GM18505 (cell line): ENCODE measurements at regions not wholly inside any gene's neighbourhood (a gene's known extent, or its start where the extent isn't known, plus 50 kb on each side); places are given as distances from the start of the nearest gene placed in this dataset.

Source experiments
- ATAC-seq: cut with Tn5 transposase; IDR thresholded peaks from one replicate; pipeline ENCODE4 v1.9.1; 2021; ENCODE audit not compliant: unreplicated experiment
- POLR2A ChIP-seq: IDR thresholded peaks from 4 replicates; pipeline ENCODE4 v1.6.1; 2011; ENCODE audit warnings: borderline replicate concordance; ENCODE audit not compliant: insufficient read depth, insufficient read length; ENCODE audit errors: extremely low read depth

DNA sequence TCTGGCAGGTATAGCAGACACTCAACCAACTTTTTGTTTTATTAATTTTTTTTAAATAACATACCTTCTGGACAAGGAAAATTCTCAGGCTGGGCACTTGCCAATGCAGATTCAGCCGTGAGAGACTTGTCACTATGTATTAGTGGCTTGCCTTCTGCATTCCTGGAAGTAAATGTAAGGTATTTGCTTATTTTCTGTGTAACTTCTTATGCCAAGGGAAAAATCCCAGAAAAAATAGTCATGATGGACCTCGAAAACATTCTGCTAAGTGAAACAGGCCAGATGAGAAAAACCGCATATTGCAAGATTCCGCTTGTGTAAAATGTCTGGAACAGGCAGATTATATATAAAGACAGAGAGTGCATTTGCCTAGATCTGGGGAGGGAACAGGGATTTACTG is 260.3 kb upstream of the DAPK1 start:
- TF ChIP-seq POLR2A = no peak

DNA sequence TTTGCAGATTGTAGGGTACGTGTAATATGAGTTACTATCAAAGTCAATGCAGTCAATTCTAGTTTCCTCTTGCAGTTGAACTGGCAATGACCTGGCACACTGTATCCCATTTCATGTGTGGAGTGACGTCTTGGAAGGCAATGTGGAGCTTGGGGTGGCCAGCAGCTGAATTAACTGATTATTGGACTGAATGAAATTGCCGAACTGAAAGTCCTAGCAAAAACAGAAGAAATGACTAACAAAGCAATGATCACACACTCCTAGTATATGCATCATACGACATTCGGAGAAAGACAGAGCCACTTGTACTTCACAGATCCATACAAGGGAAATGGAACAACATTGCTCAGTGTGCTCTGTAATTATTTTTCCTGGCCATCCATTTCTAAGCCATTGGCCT is 259.1 kb upstream of the DAPK1 start:
- TF ChIP-seq POLR2A = no peak
- no peak for ATAC-seq

More for the DNA sequence above, 260.3 kb upstream of the DAPK1 start:
- no peak for ATAC-seq

DNA sequence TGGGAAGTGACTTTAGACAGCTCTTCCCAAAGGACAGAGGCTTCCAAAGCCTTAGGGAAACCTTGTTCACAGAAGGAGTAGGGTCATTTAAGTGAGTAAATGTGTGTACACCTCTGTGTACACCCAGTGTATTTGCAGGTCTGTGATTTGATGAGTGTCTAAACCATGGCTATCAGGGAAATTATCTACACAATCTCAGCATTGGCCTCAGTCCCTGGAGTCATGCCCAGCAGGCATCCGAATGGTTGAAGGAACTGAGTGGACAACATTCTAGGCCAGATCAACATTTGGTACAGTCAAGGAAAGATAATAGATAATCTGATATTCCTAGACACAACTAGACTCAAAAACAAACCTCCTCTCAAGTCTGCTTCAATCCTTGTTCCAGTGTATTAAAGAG is 258.4 kb upstream of the DAPK1 start:
- ATAC-seq = no peak

DNA sequence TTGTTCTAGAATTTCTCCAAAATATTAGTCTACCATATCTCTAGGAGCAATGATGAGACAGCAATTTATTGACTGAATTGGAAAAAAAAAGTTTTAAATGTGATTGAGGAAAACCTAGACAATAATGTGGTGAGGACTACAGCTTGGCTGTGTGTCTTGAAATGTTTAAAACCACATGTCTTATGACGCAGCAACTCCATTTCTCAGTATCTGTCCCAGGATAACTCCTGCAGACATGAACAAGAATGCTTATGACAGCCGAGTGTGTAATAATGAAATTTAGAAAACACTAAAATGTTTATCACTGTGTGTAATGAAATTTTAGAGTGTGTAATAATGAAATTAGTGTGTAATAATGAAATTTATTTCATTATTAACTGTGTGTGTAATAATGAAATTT is 254.1 kb upstream of the DAPK1 start:
- no peak for ATAC-seq

More for the DNA sequence above, 258.4 kb upstream of the DAPK1 start:
- TF ChIP-seq POLR2A = no peak

DNA sequence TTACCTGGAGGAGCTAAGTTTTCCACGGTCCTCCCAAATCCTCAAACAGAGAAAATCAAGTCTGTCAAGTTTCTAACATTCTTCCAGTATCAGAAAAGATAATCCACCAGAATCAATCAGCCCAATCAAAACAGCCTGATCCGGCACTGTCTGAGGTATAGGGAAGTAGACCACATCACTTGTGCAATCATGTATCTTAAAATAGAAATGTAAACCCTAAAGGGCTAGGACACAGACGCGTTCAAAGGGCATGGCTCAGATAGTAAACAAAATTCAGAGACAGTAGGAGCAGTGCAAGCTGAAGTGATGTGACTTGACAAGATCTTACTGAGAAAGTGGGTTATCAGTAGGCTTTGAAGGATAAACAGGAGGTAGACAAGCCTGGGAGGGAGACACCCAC is 252.4 kb upstream of the DAPK1 start:
- TF ChIP-seq POLR2A = no peak
- no peak for ATAC-seq

More for the DNA sequence above, 254.1 kb upstream of the DAPK1 start:
- TF ChIP-seq POLR2A = no peak

DNA sequence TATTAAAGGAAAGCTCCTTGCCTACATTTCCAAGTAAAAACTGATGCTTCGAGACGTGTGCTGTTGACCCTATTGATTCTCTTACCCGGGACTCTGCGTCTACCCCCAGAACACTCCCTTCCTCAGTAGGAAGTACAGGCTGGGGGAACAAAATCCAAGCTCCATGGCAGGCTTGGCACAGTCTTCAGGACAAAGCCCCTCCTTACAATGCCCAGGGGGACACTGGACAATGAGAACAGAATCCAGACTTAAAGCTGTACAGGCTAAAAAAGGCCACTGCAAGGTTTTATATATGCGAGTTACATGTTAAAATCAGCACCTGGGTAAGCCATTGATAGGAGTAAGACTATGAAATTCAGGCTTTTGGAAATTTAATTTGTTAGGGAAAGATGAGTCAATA is 250.6 kb upstream of the DAPK1 start:
- ATAC-seq = no peak
- TF ChIP-seq POLR2A = no peak

DNA sequence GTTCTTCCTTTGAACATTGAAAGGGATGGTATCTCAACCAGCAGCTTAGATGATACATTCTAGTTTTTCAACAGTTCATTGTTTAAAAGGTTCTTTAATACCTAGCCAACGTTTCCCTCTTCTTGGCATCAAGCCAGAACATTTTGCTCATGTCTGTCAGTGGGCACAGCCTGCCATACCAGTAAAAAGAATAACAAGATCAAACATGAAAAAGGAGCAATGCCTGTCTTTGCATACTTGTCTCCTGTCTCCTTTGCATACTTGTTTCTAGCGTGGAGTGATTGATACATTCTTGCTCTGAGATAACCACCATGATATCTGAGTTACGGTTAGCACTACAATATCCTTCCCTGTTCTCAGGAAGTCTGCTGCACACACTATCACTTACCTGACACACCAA is 248.6 kb upstream of the DAPK1 start:
- ATAC-seq = no peak
- no peak for TF ChIP-seq POLR2A

DNA sequence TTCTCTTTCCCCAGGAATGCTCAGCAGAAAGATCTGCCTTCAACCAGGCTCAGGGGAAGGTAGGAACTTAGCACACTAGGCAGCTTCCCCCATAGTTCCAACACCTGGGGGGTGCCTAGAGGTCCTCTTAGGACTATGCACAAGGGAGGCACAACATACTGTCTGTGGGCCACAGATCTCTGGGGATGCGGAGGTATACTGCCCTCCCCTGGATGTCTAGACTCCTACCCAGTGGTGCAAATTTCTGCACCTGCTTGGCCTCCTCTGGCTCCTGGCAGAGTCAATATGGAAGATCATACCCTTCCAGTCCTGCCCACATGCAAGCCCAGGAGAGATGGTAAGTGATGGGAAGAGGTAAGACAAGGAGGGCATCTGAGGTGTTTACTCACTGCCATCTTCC is 247.5 kb upstream of the DAPK1 start:
- ATAC-seq = no peak
- TF ChIP-seq POLR2A = no peak

DNA sequence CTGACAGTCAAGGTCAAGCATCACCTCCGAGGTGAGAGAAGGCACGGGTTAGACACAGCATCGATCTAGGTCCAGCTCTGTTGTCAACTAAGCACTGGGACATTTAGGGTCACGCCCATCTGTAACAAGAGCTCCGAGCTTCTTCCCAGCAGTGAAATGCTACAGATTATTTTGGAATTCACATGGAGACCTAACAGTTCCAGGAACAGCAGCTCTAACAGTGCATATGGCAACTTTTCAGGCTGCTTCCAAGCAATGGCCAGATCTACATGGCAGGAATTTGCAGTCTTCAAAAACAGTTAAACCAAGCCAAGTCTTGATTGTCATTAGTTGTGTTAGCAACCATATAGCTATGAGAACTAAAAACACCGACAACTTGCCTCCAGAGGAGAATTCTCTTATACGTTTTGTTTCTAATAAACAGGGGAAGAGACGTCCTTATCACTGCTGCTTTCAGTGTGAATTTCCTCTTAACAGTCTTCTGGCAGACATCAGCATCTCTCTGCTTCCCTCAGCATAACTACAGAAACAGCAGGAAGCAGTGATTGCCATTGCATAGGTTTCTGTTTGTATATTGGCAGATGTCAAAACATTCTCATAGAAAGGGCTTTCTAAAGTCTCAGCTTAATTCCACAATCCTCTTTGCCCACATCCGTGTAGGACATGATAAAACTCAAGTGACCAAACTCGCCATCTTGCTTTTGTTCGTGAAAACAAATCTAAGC is 242.1 kb upstream of the DAPK1 start:
- no peak for ATAC-seq
- no peak for TF ChIP-seq POLR2A

DNA sequence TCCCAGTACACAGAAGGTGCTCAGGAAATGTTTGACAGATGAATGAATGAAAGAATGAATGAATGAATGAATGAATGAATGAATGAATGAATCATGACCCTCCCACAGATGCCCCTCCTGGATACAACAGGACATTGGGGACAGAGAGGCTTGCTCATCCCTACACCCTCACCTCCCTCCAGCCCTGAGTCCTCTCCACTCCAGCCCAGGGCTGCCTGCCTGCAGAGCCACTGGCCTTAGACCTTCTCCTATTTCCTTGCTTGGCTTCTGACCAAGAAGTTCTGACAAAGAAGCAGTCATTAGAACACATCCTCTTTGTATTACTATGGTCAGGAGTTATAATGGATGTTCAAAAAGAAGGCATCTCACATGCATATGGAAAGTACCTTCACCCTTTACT is 240.7 kb upstream of the DAPK1 start:
- ATAC-seq = no peak
- TF ChIP-seq POLR2A = no peak

DNA sequence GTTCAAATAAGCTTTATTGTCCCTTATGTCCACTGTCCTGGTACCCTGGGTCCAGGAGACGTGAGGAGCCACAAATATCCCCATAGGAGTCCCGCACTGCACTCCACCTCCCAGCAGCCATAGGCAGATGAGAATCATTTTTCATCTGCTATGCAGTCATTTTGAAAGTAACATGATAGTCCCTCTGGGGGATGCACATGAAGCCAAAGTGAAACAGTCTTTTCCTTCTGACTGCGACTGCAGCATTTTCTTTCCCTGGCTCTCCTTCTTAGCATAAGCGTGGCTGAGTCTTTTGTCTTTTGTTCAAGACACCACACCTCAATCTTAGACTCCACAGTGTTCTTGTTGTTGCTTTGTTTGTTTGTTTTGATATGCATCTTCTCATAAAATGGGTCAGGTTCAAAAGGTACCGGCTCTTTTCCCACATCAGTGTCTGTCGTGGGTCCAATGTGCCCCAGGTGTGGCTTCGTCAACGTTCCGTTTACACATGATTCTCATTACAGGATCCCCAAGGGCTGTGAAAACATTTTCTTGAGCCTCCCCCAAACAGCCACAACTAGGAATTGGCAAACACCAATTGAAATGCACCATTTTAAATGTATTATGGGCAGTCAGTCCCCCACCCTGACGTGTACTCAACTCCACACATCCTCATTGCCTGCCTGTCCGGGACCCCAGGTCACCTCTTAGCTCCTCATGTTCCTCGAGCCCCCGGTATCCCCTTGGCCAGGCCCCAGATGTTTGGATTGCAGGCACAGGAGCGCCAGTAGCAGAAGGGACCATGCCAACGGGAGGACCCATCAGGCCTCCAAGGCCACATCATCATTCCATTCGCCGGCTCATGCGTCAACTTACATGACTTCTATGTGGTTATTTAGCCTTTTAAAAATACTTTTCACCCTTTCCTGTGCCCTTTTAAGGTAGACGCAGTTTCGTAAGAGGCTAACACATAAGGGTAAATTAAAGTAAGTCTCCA is 237.8 kb upstream of the DAPK1 start:
- ATAC-seq = no peak
- TF ChIP-seq POLR2A = no peak

DNA sequence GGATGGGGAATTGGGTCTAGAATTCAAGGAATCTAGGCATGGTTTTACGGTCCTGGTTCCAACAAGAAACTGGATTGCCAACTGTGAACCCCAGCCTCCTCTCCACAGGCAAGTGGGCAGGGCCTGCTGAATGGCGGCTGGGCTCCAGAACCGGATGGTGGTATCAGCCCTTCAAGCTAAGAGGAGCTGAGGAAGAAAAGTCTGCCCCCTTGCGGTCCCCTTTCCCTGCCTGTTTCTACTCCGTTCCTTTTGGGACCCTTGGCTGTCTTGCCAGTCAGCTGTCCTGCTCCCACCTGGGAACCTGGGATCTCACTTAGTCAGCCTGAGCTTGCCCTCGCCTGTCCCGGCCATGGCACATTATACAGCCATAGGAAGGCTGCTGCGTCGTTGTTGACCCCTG is 234.4 kb upstream of the DAPK1 start:
- no peak for ATAC-seq
- TF ChIP-seq POLR2A = no peak

DNA sequence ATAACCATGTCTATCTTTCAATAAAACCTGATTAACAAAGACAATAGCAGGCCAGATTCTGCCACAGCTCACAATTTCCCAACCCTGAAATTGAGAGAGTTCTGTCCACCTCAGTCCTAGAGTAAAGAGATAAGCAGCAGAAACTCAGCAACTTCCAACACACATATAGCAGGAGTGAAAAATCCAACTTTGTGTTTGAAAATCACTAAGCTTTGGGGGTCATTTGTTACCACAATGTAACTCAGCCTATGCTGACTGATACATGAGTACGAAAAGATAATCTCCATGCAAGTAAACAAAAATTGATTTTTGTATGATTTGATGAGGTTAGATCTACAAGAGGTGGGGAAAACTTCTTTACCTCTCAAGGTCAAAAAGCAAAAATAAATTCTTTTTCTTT is 231.0 kb upstream of the DAPK1 start:
- TF ChIP-seq POLR2A = no peak
- ATAC-seq = no peak
